ENCODE measurements at regions not wholly inside any gene's neighbourhood (a gene's known extent, or its start where the extent isn't known, plus 50 kb on each side); places are given as distances from the start of the nearest gene placed in this dataset.

GRCh38 chr2:156803243-156803642 is 367.1 kb downstream of the GPD2 start:
- TF ChIP-seq CTCF (IDR thresholded peaks at IDR 0.05; ENCODE audit: low read length) (no peak), EZH2 (IDR thresholded peaks at IDR 0.05; ENCODE audit: borderline replicate concordance, low read length) (no peak)

All from OCI-LY1 (cell line).